ENCODE measurements at regions not wholly inside any gene's neighbourhood (a gene's known extent, or its start where the extent isn't known, plus 50 kb on each side); places are given as distances from the start of the nearest gene placed in this dataset.
"Not testable (repeated sequence)": the region's sequence is repeated elsewhere in the genome, so short reads cannot be mapped to it uniquely, and the experiment has no call there.

DNA sequence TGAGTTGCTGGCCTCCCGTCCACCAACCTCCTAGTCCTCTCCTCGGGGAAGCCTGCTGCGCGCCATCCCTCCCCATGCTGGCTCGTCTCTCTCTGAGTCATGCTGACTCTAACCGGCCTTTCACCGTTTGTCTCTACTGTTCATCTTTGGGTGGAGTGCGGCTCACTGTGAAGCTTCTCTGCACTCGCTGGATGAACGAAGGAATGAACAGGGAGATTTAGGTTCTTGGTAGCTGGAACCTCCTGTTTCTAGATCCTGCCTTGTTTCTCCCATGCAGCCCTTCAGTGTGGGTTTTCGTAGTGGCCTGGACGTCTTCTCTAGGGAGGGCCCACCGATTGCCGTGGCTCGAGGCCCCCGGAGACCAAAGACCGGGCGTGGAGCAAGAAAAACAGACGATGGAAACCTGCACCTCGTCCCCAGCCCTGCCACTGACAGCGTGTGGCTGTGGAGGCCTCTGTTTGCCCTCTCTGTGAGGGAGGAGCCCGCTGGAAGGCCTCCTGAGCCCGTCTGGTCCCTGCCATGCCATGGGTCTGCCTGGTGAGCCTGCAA is 227.6 kb upstream of the C1orf174 start:
- peak; percentile 9 for DNase-seq
- H3K4me1 Mint-ChIP-seq = no peaks in the 10 kb centered on the region
- H3K4me3 Mint-ChIP-seq = no peak overlapping the region
- POLR2A ChIA-PET = no interaction called here
- no peaks in the 10 kb centered on the region for H3K27me3 Mint-ChIP-seq
- H3K27ac Mint-ChIP-seq = no peak overlapping the region
- H3K36me3 Mint-ChIP-seq = no peaks in the 10 kb centered on the region
- ATAC-seq (ENCODE audit: low read depth) = no peak
- no peaks in the 10 kb centered on the region for H3K9me3 Mint-ChIP-seq

DNA sequence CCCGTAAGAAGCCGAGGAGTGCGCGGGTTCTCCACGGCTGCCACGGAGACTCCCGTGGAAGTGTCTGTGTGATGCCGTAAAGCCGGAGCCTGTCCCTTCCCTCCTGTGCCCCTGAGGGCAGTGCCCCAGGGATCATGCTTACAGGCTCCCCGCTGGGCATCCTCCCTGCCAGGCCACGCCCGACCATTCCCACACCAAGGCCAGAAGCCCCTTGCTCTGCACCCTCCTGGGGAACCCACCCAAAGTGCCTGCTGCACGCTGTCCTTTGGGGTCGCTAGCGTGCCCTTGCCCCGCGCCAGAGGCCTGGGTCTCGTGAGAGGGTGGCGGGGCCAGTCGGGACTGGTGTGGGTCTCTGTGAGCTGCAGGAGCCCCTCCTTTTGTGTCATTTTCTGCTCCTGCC is 228.5 kb upstream of the C1orf174 start:
- DNase-seq (no peak), ATAC-seq (ENCODE audit: low read depth) (no peak)
- H3K27ac Mint-ChIP-seq = no peak overlapping the region
- H3K4me3 Mint-ChIP-seq = no peak overlapping the region
- no peaks in the 10 kb centered on the region for H3K9me3 Mint-ChIP-seq
- no peaks in the 10 kb centered on the region for H3K4me1 Mint-ChIP-seq
- no peaks in the 10 kb centered on the region for H3K36me3 Mint-ChIP-seq
- no peaks in the 10 kb centered on the region for H3K27me3 Mint-ChIP-seq
- POLR2A ChIA-PET = no interaction called here

DNA sequence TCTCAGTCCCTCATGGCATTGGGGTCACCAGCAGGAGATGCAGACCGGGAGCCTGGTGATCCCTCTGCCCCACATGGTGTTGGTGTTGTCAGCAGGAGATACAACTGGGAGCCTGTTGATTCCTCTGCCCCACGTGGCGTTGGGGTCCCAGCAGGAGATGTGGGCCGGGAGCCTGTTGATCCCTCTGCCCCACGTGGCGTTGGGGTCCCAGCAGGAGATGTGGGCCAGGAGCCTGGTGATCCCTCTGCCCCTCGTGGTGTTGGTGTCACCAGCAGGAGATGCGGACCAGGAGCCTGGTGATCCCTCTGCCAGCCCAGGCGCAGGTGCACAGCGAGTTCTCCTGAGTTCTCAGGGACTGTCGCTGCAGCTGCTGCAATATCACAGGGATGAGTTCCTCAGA is 229.6 kb upstream of the C1orf174 start:
- Mint-ChIP-seq H3K27ac (no peak overlapping the region), H3K9me3 (no peaks in the 10 kb centered on the region), H3K36me3 (no peaks in the 10 kb centered on the region), H3K4me1 (no peaks in the 10 kb centered on the region), H3K27me3 (no peaks in the 10 kb centered on the region), H3K4me3 (no peak overlapping the region)
- POLR2A ChIA-PET = no interaction called here
- ATAC-seq (ENCODE audit: low read depth) = no peak
- no peak for DNase-seq

DNA sequence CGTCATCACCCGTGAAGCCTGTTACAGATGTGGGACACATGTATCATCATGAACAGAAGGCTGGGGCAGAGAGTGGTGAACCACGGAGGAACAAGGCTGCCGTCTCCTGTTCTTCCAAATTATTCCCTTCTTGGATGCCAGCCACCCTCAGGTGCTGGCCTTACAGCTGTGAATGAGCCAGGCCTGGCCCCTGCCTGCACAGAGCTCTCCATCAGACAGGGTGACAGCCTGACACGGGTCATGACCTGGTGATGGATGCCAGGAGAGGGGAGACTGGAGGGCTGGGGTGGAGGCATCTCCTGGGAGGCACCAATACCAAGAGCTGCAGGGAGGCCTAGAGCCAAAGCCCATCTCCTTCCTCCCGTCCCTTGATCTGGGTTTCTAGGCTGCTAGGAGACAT is 230.0 kb upstream of the C1orf174 start:
- Mint-ChIP-seq H3K4me1 (no peaks in the 10 kb centered on the region), H3K4me3 (no peak overlapping the region), H3K27ac (no peak overlapping the region), H3K36me3 (no peaks in the 10 kb centered on the region), H3K27me3 (no peaks in the 10 kb centered on the region), H3K9me3 (no peaks in the 10 kb centered on the region)
- POLR2A ChIA-PET = no interaction called here
- no peak for DNase-seq
- no peak for ATAC-seq (ENCODE audit: low read depth)

DNA sequence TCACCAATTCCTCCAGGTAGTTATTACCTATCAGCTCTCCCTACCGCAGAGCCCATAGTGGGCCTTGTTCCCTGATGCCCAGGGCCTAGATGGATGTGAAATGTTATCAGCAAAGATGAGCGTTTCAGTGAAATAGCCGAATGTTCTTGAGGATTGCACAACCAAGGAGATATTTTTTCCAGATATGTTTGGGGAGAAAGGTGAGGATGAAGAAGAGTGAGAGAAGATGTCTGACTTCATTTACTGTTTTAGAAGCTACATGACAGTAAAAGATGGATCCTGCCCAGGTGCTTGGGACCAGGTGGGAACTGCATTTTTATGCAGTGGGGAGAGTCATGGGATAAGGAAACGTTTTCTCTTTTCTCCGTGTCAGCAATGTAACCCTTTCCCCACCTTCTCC is 231.7 kb upstream of the C1orf174 start:
- no peak for ATAC-seq (ENCODE audit: low read depth)
- no peaks in the 10 kb centered on the region for H3K27me3 Mint-ChIP-seq
- H3K4me3 Mint-ChIP-seq = no peak overlapping the region
- POLR2A ChIA-PET = no interaction called here
- DNase-seq = no peak
- H3K27ac Mint-ChIP-seq = no peak overlapping the region
- H3K9me3 Mint-ChIP-seq = peaks cover 10% of the 10 kb centered on the region
- H3K4me1 Mint-ChIP-seq = no peaks in the 10 kb centered on the region
- no peaks in the 10 kb centered on the region for H3K36me3 Mint-ChIP-seq

DNA sequence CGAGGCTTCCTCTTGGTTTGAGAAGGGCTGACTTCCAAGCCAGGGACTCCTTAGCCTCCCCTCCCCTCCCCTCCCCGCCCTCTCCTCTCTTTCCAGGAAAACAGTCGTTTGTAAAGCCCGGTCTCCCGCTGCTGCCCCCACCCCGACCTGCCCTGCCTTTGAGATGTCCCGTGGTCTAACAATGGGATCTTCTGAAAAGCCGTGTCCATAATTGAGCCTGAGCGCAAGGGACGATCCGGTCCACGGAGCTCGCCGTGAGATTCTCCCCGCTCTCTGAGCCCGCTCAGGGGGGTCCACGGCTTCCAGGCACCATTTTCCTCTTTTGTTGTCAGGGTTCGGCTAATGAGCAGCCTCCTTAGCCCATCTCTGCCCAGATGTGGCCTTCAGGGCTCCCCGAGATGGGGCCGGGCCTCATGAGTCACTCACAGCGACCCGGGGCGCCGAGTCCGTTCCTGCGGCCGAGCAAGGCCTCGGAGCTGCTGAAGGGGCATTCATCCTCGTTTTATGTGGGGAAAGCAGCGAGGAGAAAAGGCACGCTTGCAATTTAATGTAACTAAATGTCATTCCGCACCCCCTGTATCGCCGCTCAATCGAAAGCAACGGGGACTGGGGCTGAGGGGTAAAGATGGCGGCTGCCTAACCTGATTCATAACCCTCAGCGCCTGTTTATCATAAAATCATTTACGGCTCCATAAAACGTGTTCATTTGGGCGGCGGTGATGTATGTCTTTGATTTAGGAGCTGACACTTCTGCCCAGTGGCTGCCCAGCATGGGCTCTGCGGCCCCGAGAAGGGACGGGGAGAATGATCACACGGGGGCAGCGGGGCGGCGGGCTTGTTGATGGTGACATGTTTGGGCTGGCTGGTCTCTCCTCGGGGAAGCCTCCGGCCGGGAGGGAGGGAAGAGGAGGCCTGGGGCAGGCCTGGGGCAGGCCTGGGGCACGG is 232.6 kb upstream of the C1orf174 start:
- Mint-ChIP-seq H3K27me3 (no peaks in the 10 kb centered on the region), H3K9me3 (peaks cover 13% of the 10 kb centered on the region), H3K4me1 (no peaks in the 10 kb centered on the region), H3K27ac (no peak overlapping the region), H3K4me3 (no peak overlapping the region), H3K36me3 (no peaks in the 10 kb centered on the region)
- ATAC-seq (ENCODE audit: low read depth) = no peak
- POLR2A ChIA-PET = no interaction called here
- DNase-seq = no peak

DNA sequence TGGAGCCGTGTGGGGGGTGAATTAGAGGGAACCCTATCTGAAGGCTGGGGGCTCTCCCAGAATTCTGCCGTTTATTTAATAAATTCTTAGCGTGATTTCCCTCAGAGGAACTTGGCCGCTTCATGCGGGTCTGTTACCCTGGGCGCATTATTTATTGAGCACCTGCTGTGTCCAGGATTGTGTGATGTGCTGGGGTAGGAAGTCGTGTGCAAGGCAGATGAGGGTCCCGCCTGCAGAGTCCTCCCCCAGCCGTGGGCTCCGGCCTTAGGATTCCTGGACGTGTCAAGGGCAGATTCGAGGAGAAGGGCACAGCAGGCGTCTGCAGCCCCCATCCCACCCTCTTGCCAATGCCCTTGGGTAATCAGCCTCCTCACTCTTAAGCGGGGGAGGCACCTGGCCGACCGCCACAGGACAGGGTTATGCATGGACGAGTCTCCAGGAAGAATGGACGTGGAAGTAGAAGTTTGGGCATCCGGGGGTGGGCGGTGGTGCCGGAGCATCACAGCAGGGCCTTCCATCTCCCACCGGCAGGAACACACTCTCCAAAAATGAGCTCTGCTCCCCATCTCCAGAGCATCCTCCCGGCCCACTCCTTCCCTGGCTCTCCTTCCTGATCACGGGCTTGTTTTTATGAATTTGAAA is 233.3 kb upstream of the C1orf174 start:
- ATAC-seq (ENCODE audit: low read depth) (no peak), DNase-seq (no peak)
- Mint-ChIP-seq H3K36me3 (no peaks in the 10 kb centered on the region), H3K9me3 (peaks cover 13% of the 10 kb centered on the region), H3K27me3 (peaks cover 3% of the 10 kb centered on the region), H3K4me3 (no peak overlapping the region), H3K4me1 (no peaks in the 10 kb centered on the region), H3K27ac (no peak overlapping the region)
- POLR2A ChIA-PET = no interaction called here

DNA sequence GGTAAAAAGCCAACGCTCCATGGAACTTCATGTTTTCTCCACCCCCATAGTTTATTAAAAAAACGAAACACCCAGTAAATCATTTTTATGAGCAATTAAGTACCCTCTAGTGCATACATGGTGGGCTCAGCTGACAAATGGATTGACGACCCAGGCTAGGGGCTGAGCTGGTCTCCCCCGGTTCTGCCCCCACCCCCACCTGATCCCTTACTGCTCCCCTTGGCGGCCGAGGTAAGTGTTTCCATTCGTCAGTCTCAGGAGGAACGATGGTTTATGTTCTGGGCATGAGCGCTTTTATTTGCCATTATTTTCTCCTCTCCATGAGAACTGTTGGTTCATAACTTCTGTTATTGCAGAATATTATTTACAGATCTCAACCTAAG is 233.9 kb upstream of the C1orf174 start:
- POLR2A ChIA-PET = no interaction called here
- Mint-ChIP-seq H3K27me3 (peaks cover 3% of the 10 kb centered on the region), H3K4me1 (no peaks in the 10 kb centered on the region)

DNA sequence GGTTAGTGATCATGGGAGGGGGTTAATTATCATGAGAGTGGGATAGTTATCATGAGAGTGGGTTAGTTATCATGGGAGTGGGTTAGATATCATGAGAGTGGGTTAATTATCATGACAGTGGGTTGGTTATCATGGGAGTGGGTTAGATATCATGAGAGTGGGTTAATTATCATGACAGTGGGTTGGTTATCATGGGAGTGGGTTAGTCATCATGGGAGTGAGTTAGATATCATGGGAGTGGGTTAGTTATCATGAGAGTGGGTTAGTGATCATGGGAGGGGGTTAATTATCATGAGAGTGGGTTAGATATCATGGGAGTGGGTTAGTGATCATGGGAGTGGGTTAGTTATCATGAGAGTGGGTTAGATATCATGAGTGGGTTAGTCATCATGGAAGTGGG is 235.8 kb upstream of the C1orf174 start:
- H3K4me1 Mint-ChIP-seq; H3K27me3 Mint-ChIP-seq; ATAC-seq (ENCODE audit: low read depth); H3K4me3 Mint-ChIP-seq; H3K27ac Mint-ChIP-seq; DNase-seq; POLR2A ChIA-PET; H3K36me3 Mint-ChIP-seq: not testable (repeated sequence)
- H3K9me3 Mint-ChIP-seq = peaks cover 13% of the 10 kb centered on the region

More for the DNA sequence above, 233.9 kb upstream of the C1orf174 start:
- ATAC-seq (ENCODE audit: low read depth) (no peak), DNase-seq (no peak)
- Mint-ChIP-seq H3K36me3 (no peaks in the 10 kb centered on the region), H3K27ac (no peak overlapping the region), H3K9me3 (peaks cover 13% of the 10 kb centered on the region), H3K4me3 (no peak overlapping the region)

DNA sequence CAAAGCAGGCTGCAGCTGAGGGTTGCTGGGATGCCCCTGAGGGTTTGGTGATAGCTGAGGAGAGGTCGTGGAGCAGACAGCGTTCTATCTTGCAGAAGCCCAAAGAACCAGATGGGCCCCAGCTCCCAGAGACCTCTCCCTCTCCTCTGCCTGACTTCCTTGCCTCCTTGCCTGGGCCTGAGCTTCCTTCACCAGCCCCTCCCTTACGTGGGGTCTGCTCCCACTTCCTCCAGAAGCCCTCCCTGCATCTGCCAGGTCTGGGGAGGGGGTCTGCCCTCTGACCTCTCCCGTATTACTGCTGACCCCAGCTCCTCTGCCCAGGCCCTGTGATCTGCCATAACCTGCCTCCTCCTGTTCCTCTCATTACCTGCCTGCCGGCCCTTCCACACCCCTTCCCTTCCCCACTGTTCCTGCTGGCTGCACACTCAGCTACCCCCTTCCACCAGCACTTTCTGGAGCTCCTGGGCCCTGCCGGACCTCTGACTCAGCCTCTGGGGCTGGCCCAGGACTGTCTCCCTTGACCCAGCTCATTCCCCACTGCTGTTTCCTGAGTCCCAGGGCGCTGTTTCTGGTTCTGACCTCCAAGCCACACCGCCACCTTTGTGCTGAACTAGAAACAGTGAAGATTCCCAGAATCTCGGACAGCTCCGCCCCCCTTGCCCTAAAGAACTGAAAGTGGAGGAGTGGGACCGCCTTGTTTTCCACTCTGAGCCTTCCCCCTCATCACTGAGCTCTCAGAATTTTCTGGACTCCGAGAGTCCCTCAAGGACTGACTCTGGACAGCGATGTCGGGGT is 237.7 kb upstream of the C1orf174 start:
- H3K27ac Mint-ChIP-seq = no peak overlapping the region
- DNase-seq (no peak), ATAC-seq (ENCODE audit: low read depth) (no peak)
- peaks cover 13% of the 10 kb centered on the region for H3K9me3 Mint-ChIP-seq
- POLR2A ChIA-PET = no interaction called here
- no peaks in the 10 kb centered on the region for H3K36me3 Mint-ChIP-seq
- no peak overlapping the region for H3K4me3 Mint-ChIP-seq
- H3K27me3 Mint-ChIP-seq = peaks cover 4% of the 10 kb centered on the region
- no peaks in the 10 kb centered on the region for H3K4me1 Mint-ChIP-seq

DNA sequence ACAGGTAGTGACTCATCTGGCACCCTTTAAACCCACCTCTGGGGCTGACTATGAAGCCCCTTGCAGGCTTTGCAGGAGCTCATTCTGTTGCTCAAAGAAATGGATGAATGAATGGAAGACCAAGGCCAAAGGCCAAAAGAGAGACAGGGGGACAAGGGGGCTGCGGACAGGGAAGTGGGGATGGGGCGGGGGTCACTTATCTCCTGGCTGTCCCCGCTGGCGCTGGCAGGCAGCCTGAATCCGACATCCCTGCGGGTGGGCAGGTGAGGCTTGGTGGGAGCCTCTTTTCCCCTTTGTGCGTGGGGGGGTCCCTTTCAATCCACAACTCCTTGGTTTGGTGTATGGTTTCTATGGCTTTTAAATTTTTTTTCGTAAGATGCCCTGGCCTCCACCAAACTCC is 239.6 kb upstream of the C1orf174 start:
- no peaks in the 10 kb centered on the region for H3K36me3 Mint-ChIP-seq
- ATAC-seq (ENCODE audit: low read depth) = no peak
- POLR2A ChIA-PET = no interaction called here

DNA sequence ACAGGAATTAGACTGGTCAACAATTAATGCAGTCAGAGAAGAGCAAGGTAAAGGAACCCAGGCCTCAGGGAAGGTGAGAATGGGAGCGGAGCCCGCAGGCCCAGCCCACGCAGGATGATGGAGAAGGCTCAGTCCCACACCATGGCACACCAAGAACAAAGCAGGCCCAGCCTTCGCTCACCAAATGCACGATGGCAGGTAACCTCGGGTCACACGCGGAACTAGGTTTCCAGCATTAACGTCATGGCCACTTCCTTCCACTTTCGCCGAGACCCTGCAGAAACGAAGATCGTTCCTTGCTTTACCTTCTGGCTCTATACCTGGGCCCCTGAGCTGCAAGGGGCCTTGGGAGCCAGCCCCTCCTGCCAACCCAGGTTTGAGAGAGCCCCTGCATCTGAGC is 240.2 kb upstream of the C1orf174 start:
- no peak overlapping the region for H3K27ac Mint-ChIP-seq
- H3K4me1 Mint-ChIP-seq = no peaks in the 10 kb centered on the region
- ATAC-seq (ENCODE audit: low read depth) = no peak
- H3K27me3 Mint-ChIP-seq = peaks cover 4% of the 10 kb centered on the region
- DNase-seq = no peak
- peaks cover 13% of the 10 kb centered on the region for H3K9me3 Mint-ChIP-seq
- H3K36me3 Mint-ChIP-seq = no peaks in the 10 kb centered on the region
- POLR2A ChIA-PET = no interaction called here
- no peak overlapping the region for H3K4me3 Mint-ChIP-seq

More for the DNA sequence above, 239.6 kb upstream of the C1orf174 start:
- no peak overlapping the region for H3K4me3 Mint-ChIP-seq
- no peak for DNase-seq
- H3K27me3 Mint-ChIP-seq = peaks cover 4% of the 10 kb centered on the region
- H3K4me1 Mint-ChIP-seq = no peaks in the 10 kb centered on the region
- H3K9me3 Mint-ChIP-seq = peaks cover 13% of the 10 kb centered on the region
- no peak overlapping the region for H3K27ac Mint-ChIP-seq

DNA sequence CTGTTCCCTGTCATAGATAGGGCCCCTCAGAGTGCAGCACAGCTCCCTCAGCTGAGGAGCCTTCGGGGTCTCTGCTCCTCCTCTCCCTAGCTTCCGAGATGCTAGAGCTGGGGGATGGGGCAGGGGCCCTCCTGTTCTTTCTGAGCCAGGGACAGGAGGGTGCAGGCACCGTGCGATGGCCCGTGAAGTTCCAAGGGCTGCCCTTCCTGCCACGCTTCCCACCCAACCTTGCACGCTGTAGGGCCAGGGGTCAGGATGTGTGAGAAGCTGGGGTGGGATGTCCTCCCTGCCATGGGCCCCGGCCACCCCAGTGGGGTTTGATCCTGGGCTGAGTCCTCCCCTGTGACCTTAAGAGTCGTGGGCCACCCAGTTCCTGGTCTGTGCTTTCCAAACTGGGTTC is 240.7 kb upstream of the C1orf174 start:
- Mint-ChIP-seq H3K36me3 (no peaks in the 10 kb centered on the region), H3K4me3 (no peak overlapping the region), H3K27ac (no peak overlapping the region), H3K4me1 (no peaks in the 10 kb centered on the region), H3K27me3 (peaks cover 4% of the 10 kb centered on the region), H3K9me3 (peaks cover 11% of the 10 kb centered on the region)
- DNase-seq (no peak), ATAC-seq (ENCODE audit: low read depth) (no peak)
- POLR2A ChIA-PET = no interaction called here

Data from activated naive CD8-positive, alpha-beta T cell treated with anti-CD3 and anti-CD28 coated beads, Interleukin-2, amount 10 ng/mL, durations not matched to agents 7 days and 5 days (primary cell).